Left lung (tissue), 4 donors: ENCODE measurements at regions not wholly inside any gene's neighbourhood (a gene's known extent, or its start where the extent isn't known, plus 50 kb on each side); places are given as distances from the start of the nearest gene placed in this dataset.

ENCODE experiments used
- ATAC-seq: fragments of 200-7000 bp; cut with Tn5 transposase; one replicate; pipeline ENCODE4 v1.9.1; 2020; ENCODE audit warnings: moderate library complexity
- DNase-seq, 4 donors: peaks; one replicate each; pipeline ENCODE4 v3.0.0-alpha.2; 2013 to 2020
- H3K27ac ChIP-seq, 2 donors: fragments of 200-600 bp; sonication (generic) in 1 of 2; one replicate each; pipeline versions ENCODE4 v1.5.0 to v1.8.0; 2020 to 2021
- H3K27me3 ChIP-seq, 2 donors: fragments of 200-600 bp; sonication (generic) in 1 of 2; one replicate each; pipeline versions ENCODE4 v1.5.0 to v1.8.0; 2020 to 2021
- H3K36me3 ChIP-seq, 2 donors: fragments of 200-600 bp; sonication (generic) in 1 of 2; one replicate each; pipeline versions ENCODE4 v1.5.0 to v1.8.0; 2020 to 2021
- H3K4me1 ChIP-seq, 2 donors: fragments of 200-600 bp; one replicate each; pipeline ENCODE4 v1.8.0; 2021
- H3K4me3 ChIP-seq, 2 donors: fragments of 200-600 bp; sonication (generic) in 1 of 2; one replicate each; pipeline versions ENCODE4 v1.5.0 to v1.8.0; 2020 to 2021; ENCODE audit warnings: mild to moderate bottlenecking in 1 of 2
- H3K9me3 ChIP-seq, 2 donors: fragments of 200-600 bp; sonication (generic) in 1 of 2; one replicate each; pipeline versions ENCODE4 v1.5.0 to v1.8.0; 2020 to 2021
- intact Hi-C, 2 donors: fragments of 100-400 bp; cut with DNase I; formaldehyde crosslinking; loops; one replicate each; pipeline versions ENCODE4 v1.11.2 to v1.14.2; 2022
- TF ChIP-seq, protein P1 (sequence below), 2 donors: fragments of 200-600 bp; sonication (generic) in 1 of 2; IDR thresholded peaks; one replicate each; pipeline versions ENCODE4 v1.5.0 to v1.8.0; 2021; ENCODE audit warnings: antibody characterized with exemption in 2 of 2
- donor health status: DM: no; HTN: yes; CAD: no.
- donor health status: DM: no; HTN: no; CAD: no.

DNA sequence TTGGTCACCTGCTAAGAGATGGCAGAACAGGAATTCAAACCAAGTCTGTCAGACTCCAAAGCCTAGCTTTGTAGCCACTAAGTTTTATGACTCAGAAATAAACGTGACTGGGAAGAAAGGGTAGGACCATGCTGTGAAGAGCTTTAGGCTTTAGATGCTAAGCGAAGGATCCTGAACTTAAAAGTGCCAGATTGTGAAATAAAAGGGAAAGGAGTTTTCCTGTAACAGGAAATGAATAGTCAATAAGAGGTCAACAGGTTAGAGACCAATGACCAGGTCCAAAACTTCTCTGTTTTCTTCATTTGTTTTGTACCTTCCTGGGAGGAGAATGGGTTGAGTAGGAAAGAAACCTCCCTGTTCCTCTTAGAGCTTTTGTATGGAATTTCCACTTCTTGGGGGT is 98.8 kb upstream of the EOLA2 start:
- ATAC-seq (no peak), DNase-seq (no peak)
- H3K27me3 ChIP-seq: no peaks in the 10 kb centered on the region
- H3K4me1 ChIP-seq: no peaks in the 10 kb centered on the region
- no peak overlapping the region for H3K4me3 ChIP-seq
- H3K27ac ChIP-seq: no peak overlapping the region
- peaks cover 0 to 4% of the 10 kb centered on the region in 2 donors for H3K9me3 ChIP-seq
- H3K36me3 ChIP-seq: no peaks in the 10 kb centered on the region
- intact Hi-C loops: no loop called here
- TF ChIP-seq, protein P1, sequence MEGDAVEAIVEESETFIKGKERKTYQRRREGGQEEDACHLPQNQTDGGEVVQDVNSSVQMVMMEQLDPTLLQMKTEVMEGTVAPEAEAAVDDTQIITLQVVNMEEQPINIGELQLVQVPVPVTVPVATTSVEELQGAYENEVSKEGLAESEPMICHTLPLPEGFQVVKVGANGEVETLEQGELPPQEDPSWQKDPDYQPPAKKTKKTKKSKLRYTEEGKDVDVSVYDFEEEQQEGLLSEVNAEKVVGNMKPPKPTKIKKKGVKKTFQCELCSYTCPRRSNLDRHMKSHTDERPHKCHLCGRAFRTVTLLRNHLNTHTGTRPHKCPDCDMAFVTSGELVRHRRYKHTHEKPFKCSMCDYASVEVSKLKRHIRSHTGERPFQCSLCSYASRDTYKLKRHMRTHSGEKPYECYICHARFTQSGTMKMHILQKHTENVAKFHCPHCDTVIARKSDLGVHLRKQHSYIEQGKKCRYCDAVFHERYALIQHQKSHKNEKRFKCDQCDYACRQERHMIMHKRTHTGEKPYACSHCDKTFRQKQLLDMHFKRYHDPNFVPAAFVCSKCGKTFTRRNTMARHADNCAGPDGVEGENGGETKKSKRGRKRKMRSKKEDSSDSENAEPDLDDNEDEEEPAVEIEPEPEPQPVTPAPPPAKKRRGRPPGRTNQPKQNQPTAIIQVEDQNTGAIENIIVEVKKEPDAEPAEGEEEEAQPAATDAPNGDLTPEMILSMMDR (IDR thresholded peaks at IDR 0.05): no peak

DNA sequence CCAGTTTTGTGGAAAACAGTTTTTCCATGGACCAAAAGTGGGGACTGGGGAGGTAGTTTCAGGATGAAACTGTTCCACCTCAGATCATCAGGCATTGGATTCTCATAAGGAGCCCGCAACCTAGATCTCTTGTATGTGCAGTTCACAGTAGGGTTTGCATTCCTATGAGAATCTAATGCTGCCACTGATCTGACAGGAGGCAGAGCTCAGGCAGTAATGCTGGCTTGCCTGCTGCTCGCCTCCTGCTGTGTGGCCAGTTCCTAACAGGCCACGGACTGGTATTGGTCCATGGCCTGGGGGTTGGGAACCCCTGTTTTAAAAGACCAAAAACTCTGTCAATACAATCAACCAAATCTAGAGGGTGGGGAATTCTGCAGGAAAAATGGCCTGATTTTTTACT is 100.0 kb upstream of the EOLA2 start:
- Histone ChIP-seq H3K4me1 (no peaks in the 10 kb centered on the region), H3K9me3 (peaks cover 0 to 4% of the 10 kb centered on the region in 2 donors), H3K27me3 (no peaks in the 10 kb centered on the region), H3K4me3 (no peak overlapping the region), H3K27ac (no peak overlapping the region), H3K36me3 (no peaks in the 10 kb centered on the region)
- DNase-seq (no peak), ATAC-seq (no peak)
- intact Hi-C loops: no loop called here
- TF ChIP-seq, protein P1 (IDR thresholded peaks at IDR 0.05): no peak

DNA sequence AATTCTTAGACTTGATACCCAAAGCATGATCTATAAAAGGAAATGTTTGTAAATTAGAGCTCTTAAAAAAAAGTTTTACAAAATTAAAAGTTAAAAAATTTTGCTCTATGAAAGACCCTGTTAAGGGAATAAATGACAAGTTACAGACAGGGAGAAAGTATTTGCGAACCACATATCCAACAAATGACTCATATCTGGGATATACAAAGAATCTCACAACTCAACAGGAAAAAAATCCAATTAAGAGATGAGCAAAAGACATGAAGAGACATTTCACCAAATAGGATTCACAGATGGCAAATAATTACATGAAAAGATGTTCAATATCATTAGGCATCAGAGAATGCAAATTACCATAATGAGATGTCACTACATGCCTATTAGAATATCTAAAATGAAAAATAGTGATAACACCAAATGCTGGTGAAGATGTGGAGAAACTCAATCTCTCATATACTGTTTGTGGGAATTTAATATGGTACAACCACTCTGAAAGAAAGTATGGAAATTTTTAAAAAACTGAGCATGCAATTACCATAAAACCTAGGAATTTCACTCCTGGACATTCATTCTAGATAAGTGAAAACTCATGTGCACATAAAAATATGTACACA is 100.8 kb upstream of the EOLA2 start:
- peaks cover 0 to 4% of the 10 kb centered on the region in 2 donors for H3K9me3 ChIP-seq
- no peaks in the 10 kb centered on the region for H3K4me1 ChIP-seq
- H3K4me3 ChIP-seq: no peak overlapping the region
- no peak for DNase-seq
- no peak for ATAC-seq
- H3K27ac ChIP-seq: no peak overlapping the region
- no peaks in the 10 kb centered on the region for H3K27me3 ChIP-seq
- intact Hi-C loops: no loop called here
- TF ChIP-seq, protein P1 (IDR thresholded peaks at IDR 0.05): no peak
- H3K36me3 ChIP-seq: no peaks in the 10 kb centered on the region

DNA sequence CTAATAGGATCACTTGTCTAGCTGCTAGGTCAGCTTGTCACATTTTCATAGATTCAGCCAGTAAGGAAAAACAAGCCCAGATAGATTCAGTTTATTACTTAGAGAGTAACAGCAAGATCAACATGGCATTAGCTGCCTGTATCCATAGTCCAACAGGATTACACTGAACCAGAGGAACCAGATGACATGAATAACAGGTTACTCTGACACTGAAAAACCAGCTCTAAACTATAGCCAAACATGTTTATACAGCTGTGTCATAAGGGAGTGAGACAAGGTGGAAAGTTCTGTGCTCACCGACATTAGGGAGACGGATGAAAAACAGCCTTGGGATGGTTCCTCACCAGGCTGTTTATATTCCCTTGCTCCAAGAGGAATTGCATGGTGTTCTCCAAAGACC is 102.9 kb upstream of the EOLA2 start:
- H3K36me3 ChIP-seq: no peaks in the 10 kb centered on the region
- intact Hi-C loops: no loop called here
- no peaks in the 10 kb centered on the region for H3K4me1 ChIP-seq
- TF ChIP-seq, protein P1 (IDR thresholded peaks at IDR 0.05): no peak
- H3K27ac ChIP-seq: no peak overlapping the region
- DNase-seq (no peak), ATAC-seq (no peak)
- H3K9me3 ChIP-seq: no peaks in the 10 kb centered on the region
- no peak overlapping the region for H3K4me3 ChIP-seq
- H3K27me3 ChIP-seq: no peaks in the 10 kb centered on the region

DNA sequence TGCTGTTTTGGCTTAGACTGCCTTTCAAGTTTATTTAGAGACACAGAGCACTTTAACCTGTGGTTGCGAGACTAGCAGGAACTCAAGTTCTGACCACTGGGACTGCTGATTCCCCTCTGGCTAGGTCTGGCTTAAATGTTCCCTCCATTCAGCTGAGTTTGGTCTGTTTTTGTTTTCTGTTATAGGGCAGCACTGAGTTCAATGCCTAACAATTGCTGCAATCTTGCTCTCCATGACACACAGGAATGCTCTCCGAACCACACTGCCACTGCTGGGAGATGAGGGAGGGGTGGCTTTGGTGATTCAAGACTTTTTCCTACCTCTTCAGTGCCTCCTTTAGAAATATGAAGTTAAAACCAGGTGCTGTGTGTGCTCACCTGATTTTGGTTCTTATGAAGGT is 106.3 kb upstream of the EOLA2 start:
- Histone ChIP-seq H3K4me3 (no peak overlapping the region), H3K4me1 (no peaks in the 10 kb centered on the region), H3K27me3 (no peaks in the 10 kb centered on the region), H3K36me3 (no peaks in the 10 kb centered on the region), H3K9me3 (no peaks in the 10 kb centered on the region), H3K27ac (no peak overlapping the region)
- intact Hi-C loops: no loop called here
- TF ChIP-seq, protein P1 (IDR thresholded peaks at IDR 0.05): no peak
- no peak for ATAC-seq
- no peak for DNase-seq
